Neural crest cell (in vitro differentiated cells): ENCODE measurements at regions not wholly inside any gene's neighbourhood (a gene's known extent, or its start where the extent isn't known, plus 50 kb on each side); places are given as distances from the start of the nearest gene placed in this dataset.

Source experiments
- DNase-seq: peaks from one replicate; pipeline ENCODE4 v3.0.0; 2021; ENCODE audit warnings: low read depth, mixed read lengths, low spot score
- H3K27ac Mint-ChIP-seq: one replicate; pipeline ENCODE4 v1.8.0; 2021; ENCODE audit warnings: mild to moderate bottlenecking, mixed read lengths; ENCODE audit not compliant: unreplicated experiment
- H3K27me3 Mint-ChIP-seq: 2 replicates; pipeline ENCODE4 v1.8.0; 2021; ENCODE audit warnings: low read depth, mild to moderate bottlenecking, mixed read lengths
- H3K36me3 Mint-ChIP-seq: 2 replicates; pipeline ENCODE4 v1.8.0; 2021; ENCODE audit warnings: low read depth, mild to moderate bottlenecking, mixed read lengths
- H3K4me1 Mint-ChIP-seq: 2 replicates; pipeline ENCODE4 v1.8.0; 2021; ENCODE audit warnings: mixed read lengths
- H3K4me3 Mint-ChIP-seq: one replicate; pipeline ENCODE4 v1.8.0; 2021; ENCODE audit warnings: mild to moderate bottlenecking, mixed read lengths
- H3K9me3 Mint-ChIP-seq: 2 replicates; pipeline ENCODE4 v1.8.0; 2021; ENCODE audit warnings: mixed read lengths
- TF ChIP-seq, protein P1 (sequence below): fragments of 200-600 bp; sonication (generic); conservative IDR thresholded peaks from 2 replicates; pipeline ENCODE4 v1.5.0; 2021; ENCODE audit warnings: antibody characterized with exemption, mild to moderate bottlenecking

DNA sequence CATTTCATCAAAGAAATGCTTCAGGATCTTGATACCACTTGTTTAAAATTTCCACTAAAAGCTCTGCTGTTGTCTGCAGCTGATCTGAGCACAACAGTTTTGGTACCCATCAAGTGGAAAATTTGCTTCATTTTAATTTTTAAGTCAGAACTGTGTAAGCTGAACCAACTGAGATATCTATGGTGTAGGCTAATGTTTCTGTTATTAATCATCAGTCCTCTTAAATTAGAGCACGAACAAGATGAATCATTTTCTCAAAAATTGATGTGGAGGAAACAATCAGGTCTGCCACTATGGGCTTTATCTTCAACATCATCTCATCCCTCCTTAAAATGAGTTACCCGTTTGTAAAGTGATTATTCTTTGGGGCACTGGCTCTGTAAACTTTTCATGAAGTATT, 221.5 kb upstream of the NBEA start:
- Mint-ChIP-seq H3K4me1 (no peaks in the 10 kb centered on the region), H3K4me3 (no peak overlapping the region), H3K36me3 (no peaks in the 10 kb centered on the region)

DNA sequence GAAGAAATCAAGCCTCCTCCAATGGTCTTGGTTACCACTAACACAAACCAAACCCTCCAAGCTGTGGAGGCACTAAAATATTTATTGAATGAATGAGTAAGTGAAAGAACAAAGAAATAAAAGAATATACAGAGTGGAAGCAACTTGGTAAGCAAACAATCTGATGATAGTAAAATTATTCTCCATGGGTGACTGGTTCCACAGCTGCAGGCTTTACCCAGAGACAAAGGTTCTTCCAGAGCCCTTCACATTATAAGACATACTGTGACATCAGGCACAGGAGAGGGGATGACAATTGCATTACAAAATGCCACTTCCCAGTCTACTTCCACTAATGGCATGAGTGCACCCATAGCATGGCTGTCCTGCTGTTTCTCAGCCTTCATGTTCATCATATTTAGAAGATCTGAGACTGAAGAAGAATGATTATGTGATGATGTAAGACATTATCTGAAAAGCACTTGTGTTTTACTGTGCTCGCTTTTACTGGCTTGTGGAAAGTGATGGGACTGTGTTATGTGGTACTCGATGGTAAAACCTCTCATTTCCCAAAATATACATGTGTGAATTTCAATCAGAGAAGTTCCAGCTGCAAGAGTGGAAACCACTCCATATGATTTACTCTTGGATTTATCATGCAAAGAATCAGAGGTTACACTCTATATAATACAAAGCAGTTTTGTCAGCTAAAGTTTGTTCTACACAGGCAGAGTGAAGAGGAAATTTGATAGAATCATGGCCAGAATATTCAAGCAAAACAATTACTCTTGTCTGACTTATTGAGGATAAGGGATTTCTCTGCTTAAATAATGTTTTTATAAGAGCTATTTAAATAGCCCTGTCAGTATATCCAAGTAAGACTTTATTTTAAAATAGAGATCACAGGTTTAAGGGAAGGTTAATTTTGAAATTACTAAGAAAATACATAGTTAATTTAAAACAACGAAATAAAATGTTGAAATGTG, 220.2 kb upstream of the NBEA start:
- Mint-ChIP-seq H3K4me3 (no peak overlapping the region), H3K27me3 (no peaks in the 10 kb centered on the region), H3K27ac (no peak overlapping the region), H3K36me3 (no peaks in the 10 kb centered on the region), H3K4me1 (no peaks in the 10 kb centered on the region), H3K9me3 (no peaks in the 10 kb centered on the region)
- no peak for DNase-seq
- TF ChIP-seq, protein P1, sequence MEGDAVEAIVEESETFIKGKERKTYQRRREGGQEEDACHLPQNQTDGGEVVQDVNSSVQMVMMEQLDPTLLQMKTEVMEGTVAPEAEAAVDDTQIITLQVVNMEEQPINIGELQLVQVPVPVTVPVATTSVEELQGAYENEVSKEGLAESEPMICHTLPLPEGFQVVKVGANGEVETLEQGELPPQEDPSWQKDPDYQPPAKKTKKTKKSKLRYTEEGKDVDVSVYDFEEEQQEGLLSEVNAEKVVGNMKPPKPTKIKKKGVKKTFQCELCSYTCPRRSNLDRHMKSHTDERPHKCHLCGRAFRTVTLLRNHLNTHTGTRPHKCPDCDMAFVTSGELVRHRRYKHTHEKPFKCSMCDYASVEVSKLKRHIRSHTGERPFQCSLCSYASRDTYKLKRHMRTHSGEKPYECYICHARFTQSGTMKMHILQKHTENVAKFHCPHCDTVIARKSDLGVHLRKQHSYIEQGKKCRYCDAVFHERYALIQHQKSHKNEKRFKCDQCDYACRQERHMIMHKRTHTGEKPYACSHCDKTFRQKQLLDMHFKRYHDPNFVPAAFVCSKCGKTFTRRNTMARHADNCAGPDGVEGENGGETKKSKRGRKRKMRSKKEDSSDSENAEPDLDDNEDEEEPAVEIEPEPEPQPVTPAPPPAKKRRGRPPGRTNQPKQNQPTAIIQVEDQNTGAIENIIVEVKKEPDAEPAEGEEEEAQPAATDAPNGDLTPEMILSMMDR = no peak

More for the DNA sequence above, 221.5 kb upstream of the NBEA start:
- Mint-ChIP-seq H3K27me3 (no peaks in the 10 kb centered on the region), H3K9me3 (no peaks in the 10 kb centered on the region), H3K27ac (no peak overlapping the region)
- TF ChIP-seq, protein P1 = no peak
- no peak for DNase-seq

DNA sequence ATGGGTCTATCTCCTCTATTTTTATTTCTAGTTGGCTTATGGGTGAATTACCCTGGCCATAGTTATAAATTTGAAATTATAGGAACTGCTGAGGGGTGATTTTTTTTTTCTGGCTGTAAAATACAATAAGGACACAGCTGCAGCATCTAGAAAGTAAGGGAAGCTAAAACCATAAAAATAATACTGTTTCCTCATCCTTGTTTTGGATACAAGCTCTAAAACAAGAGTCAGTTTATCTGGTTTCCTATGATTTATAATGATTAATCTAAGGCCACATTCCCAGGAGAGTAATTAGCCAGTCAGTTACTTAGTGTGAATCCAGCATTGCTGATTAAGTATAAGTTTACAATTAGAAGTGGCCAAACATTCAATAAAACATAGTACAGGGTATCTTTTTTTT, 219.1 kb upstream of the NBEA start:
- DNase-seq = no peak
- H3K4me1 Mint-ChIP-seq = no peaks in the 10 kb centered on the region
- no peak overlapping the region for H3K27ac Mint-ChIP-seq
- H3K27me3 Mint-ChIP-seq = no peaks in the 10 kb centered on the region
- no peak overlapping the region for H3K4me3 Mint-ChIP-seq
- H3K9me3 Mint-ChIP-seq = no peaks in the 10 kb centered on the region
- H3K36me3 Mint-ChIP-seq = no peaks in the 10 kb centered on the region
- TF ChIP-seq, protein P1 = no peak

DNA sequence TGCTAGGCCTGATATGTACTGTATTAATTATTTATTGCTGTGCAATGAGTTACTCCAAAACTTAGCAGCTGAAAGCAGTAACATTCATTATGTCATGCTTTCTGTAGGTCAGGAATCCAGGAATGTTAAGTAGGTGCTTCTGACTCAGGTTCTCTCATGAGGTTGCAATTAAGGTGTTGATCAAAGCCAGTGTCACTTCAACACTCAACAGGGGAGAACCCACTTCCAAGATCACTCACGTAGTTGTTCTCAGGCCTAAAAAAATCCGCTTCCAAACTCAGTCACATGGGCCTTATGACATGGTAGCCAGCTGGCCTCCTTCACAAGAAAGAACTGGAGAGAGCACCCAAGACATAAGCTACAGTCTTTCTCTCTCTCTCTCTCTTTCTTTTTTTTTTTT, 211.1 kb upstream of the NBEA start:
- Mint-ChIP-seq H3K27ac (no peak overlapping the region), H3K36me3 (no peaks in the 10 kb centered on the region), H3K4me1 (peaks cover 4% of the 10 kb centered on the region), H3K9me3 (peaks cover 6% of the 10 kb centered on the region), H3K27me3 (peaks cover 3% of the 10 kb centered on the region), H3K4me3 (no peak overlapping the region)
- TF ChIP-seq, protein P1 = no peak
- DNase-seq = no peak

DNA sequence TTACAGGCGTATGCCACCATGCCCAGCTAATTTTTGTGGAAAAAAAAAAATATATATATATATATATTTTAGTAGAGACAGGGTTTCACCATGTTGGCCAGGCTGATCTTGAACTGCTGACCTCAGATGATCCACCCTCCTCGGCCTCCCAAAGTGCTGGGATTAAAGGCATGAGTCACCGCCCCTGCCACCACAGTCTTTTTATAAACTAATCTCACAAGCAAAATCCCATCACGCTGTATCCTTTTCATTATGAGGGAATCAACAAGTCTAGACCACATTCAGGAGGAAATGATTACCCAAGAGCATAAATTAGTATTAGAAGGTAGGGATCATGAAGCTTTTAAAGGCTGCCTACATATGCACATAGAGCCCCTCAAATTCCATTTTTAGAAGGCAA, 210.6 kb upstream of the NBEA start:
- Mint-ChIP-seq H3K4me1 (peaks cover 4% of the 10 kb centered on the region), H3K27ac (no peak overlapping the region), H3K36me3 (no peaks in the 10 kb centered on the region), H3K9me3 (peaks cover 6% of the 10 kb centered on the region), H3K27me3 (peaks cover 3% of the 10 kb centered on the region), H3K4me3 (no peak overlapping the region)
- TF ChIP-seq, protein P1 = no peak
- no peak for DNase-seq
